H9 (cell line): ENCODE measurements at regions not wholly inside any gene's neighbourhood (a gene's known extent, or its start where the extent isn't known, plus 50 kb on each side); places are given as distances from the start of the nearest gene placed in this dataset.

ENCODE experiments used
- DNase-seq: peaks from one replicate; pipeline ENCODE4 v3.0.0-alpha.2; 2017
- H2AFZ ChIP-seq: one replicate; pipeline ENCODE4 v1.6.1; 2013; ENCODE audit warnings: mild to moderate bottlenecking, low read length, control low read depth, moderate library complexity
- H2AK5ac ChIP-seq: 2 replicates; pipeline ENCODE4 v1.6.1; 2013; ENCODE audit warnings: low read length, control low read depth, mixed read lengths; ENCODE audit not compliant: insufficient read length
- H2BK120ac ChIP-seq: one replicate; pipeline ENCODE4 v1.6.1; 2013; ENCODE audit warnings: low read depth, mild to moderate bottlenecking, low read length, control low read depth, inconsistent platforms; ENCODE audit not compliant: poor library complexity, severe bottlenecking
- H2BK12ac ChIP-seq: 2 replicates; pipeline ENCODE4 v1.6.1; 2013; ENCODE audit warnings: low read length, control low read depth, mixed read lengths, low read depth; ENCODE audit not compliant: insufficient read length
- H2BK15ac ChIP-seq: 2 replicates; pipeline ENCODE4 v1.6.1; 2013; ENCODE audit warnings: low read depth, low read length, control low read depth
- H2BK20ac ChIP-seq: one replicate; pipeline ENCODE4 v1.6.1; 2013; ENCODE audit warnings: low read depth, mild to moderate bottlenecking, low read length, control low read depth, inconsistent platforms; ENCODE audit not compliant: poor library complexity, severe bottlenecking
- H2BK5ac ChIP-seq: 2 replicates; pipeline ENCODE4 v1.6.1; 2013; ENCODE audit warnings: low read length, control low read depth, mixed read lengths; ENCODE audit not compliant: insufficient read length
- H3K14ac ChIP-seq: 2 replicates; pipeline ENCODE4 v1.6.1; 2013; ENCODE audit warnings: low read length, control low read depth; ENCODE audit not compliant: insufficient read depth
- H3K18ac ChIP-seq: 2 replicates; pipeline ENCODE4 v1.6.1; 2013; ENCODE audit warnings: low read depth, mild to moderate bottlenecking, mixed read lengths, low read length, control low read depth; ENCODE audit not compliant: insufficient read length
- H3K23ac ChIP-seq: 2 replicates; pipeline ENCODE4 v1.6.1; 2013; ENCODE audit warnings: low read length, control low read depth, mixed read lengths, low read depth; ENCODE audit not compliant: insufficient read length
- H3K23me2 ChIP-seq: 2 replicates; pipeline ENCODE4 v1.6.1; 2013; ENCODE audit warnings: low read depth, mild to moderate bottlenecking, mixed read lengths, low read length, control low read depth; ENCODE audit not compliant: insufficient read length, poor library complexity, severe bottlenecking
- H3K27ac ChIP-seq: 2 replicates; pipeline ENCODE4 v1.5.1; 2013; ENCODE audit warnings: low read length, control low read depth, mixed read lengths, low read depth; ENCODE audit not compliant: insufficient read length
- H3K27me3 ChIP-seq: 2 replicates; pipeline ENCODE4 v1.6.1; 2013; ENCODE audit warnings: low read length, control low read depth, inconsistent platforms; ENCODE audit not compliant: insufficient read depth
- H3K4ac ChIP-seq: 2 replicates; pipeline ENCODE4 v1.6.1; 2013; ENCODE audit warnings: low read depth, mild to moderate bottlenecking, control low read depth, inconsistent platforms, low read length, moderate library complexity
- H3K4me1 ChIP-seq: 2 replicates; pipeline ENCODE4 v1.6.1; 2013; ENCODE audit warnings: low read length, control low read depth, inconsistent platforms; ENCODE audit not compliant: insufficient read depth
- H3K4me2 ChIP-seq: 2 replicates; pipeline ENCODE4 v1.6.1; 2013; ENCODE audit warnings: low read length, control low read depth, mixed read lengths; ENCODE audit not compliant: insufficient read length, insufficient read depth
- H3K56ac ChIP-seq: 2 replicates; pipeline ENCODE4 v1.6.1; 2013; ENCODE audit warnings: low read depth, mild to moderate bottlenecking, mixed read lengths, low read length, control low read depth; ENCODE audit not compliant: insufficient read length
- H3K79me1 ChIP-seq: 2 replicates; pipeline ENCODE4 v1.6.1; 2013; ENCODE audit warnings: low read depth, mild to moderate bottlenecking, moderate library complexity, low read length, control low read depth, inconsistent platforms; ENCODE audit not compliant: insufficient read depth, poor library complexity, severe bottlenecking
- H3K79me2 ChIP-seq: 2 replicates; pipeline ENCODE4 v1.6.1; 2013; ENCODE audit warnings: low read length, control low read depth, inconsistent platforms; ENCODE audit not compliant: insufficient read depth
- H3K9ac ChIP-seq: 2 replicates; pipeline ENCODE4 v1.6.1; 2013; ENCODE audit warnings: low read length, control low read depth, mixed read lengths; ENCODE audit not compliant: insufficient read length; ENCODE audit errors: extremely low read depth
- H3K9me3 ChIP-seq: one replicate; pipeline ENCODE4 v1.6.1; 2013; ENCODE audit warnings: low read depth, low read length, inconsistent platforms; ENCODE audit not compliant: control insufficient read depth
- H3T11ph ChIP-seq: one replicate; pipeline ENCODE4 v1.6.1; 2013; ENCODE audit warnings: mild to moderate bottlenecking, low read length, control low read depth, inconsistent platforms
- H4K20me1 ChIP-seq: one replicate; pipeline ENCODE4 v1.6.1; 2013; ENCODE audit not compliant: control insufficient read depth, insufficient read length, insufficient read depth
- H4K5ac ChIP-seq: 2 replicates; pipeline ENCODE4 v1.6.1; 2013; ENCODE audit warnings: low read depth, mild to moderate bottlenecking, mixed read lengths, low read length, control low read depth; ENCODE audit not compliant: insufficient read length
- H4K8ac ChIP-seq: replicated peaks from 2 replicates; pipeline ENCODE4 v1.6.1; 2013; ENCODE audit warnings: low read length, control low read depth, mixed read lengths, low read depth; ENCODE audit not compliant: insufficient read length
- H4K91ac ChIP-seq: 2 replicates; pipeline ENCODE4 v1.6.1; 2013; ENCODE audit warnings: low read depth, mild to moderate bottlenecking, moderate library complexity, mixed read lengths, low read length, control low read depth; ENCODE audit not compliant: insufficient read length
- H3K27ac Mint-ChIP-seq, 3 experiments: 2 replicates in 2 of 3; 3 replicates in 1 of 3; pipeline ENCODE4 v1.8.0; 2020 to 2021; ENCODE audit warnings: mixed read lengths in 3 of 3, mild to moderate bottlenecking in 1 of 3, moderate library complexity in 1 of 3
- H3K27me3 Mint-ChIP-seq: 2 replicates; pipeline ENCODE4 v1.8.0; 2021; ENCODE audit warnings: low read depth, mild to moderate bottlenecking, moderate library complexity, mixed read lengths
- H3K36me3 Mint-ChIP-seq, 3 experiments: 2 replicates in 2 of 3; 3 replicates in 1 of 3; pipeline ENCODE4 v1.8.0; 2020 to 2021; ENCODE audit warnings: low read depth in 3 of 3, mixed read lengths in 3 of 3; ENCODE audit not compliant: insufficient read depth in 1 of 3
- H3K4me1 Mint-ChIP-seq, 2 experiments: 2 replicates each; pipeline ENCODE4 v1.8.0; 2020; ENCODE audit warnings: mixed read lengths in 2 of 2
- H3K4me3 Mint-ChIP-seq, 2 experiments: 2 replicates in 1 of 2; 3 replicates in 1 of 2; pipeline ENCODE4 v1.8.0; 2020 to 2021; ENCODE audit warnings: mild to moderate bottlenecking in 2 of 2, mixed read lengths in 2 of 2, moderate library complexity in 1 of 2
- H3K9me3 Mint-ChIP-seq, 2 experiments: 2 replicates in 1 of 2; 3 replicates in 1 of 2; pipeline ENCODE4 v1.8.0; 2020; ENCODE audit warnings: mild to moderate bottlenecking in 2 of 2, mixed read lengths in 2 of 2, moderate library complexity in 1 of 2
- CTCF ChIP-seq: fragments of 200-600 bp; sonication (generic); conservative IDR thresholded peaks from 3 replicates; pipeline ENCODE4 v1.8.0; 2021; ENCODE audit warnings: antibody characterized with exemption, mild to moderate bottlenecking
- WGBS: extraction: QIAGEN DNeasy Blood & Tissue Kit; methylation state at CpG from one replicate; pipeline ENCODE4 v1.1.7; 2013; ENCODE audit warnings: missing lambda C conversion rate, low lambda C conversion rate, mixed read lengths; ENCODE audit not compliant: insufficient read length; ENCODE audit errors: extremely low coverage; 5-methylcytosine and 5-hydroxymethylcytosine counted together

DNA sequence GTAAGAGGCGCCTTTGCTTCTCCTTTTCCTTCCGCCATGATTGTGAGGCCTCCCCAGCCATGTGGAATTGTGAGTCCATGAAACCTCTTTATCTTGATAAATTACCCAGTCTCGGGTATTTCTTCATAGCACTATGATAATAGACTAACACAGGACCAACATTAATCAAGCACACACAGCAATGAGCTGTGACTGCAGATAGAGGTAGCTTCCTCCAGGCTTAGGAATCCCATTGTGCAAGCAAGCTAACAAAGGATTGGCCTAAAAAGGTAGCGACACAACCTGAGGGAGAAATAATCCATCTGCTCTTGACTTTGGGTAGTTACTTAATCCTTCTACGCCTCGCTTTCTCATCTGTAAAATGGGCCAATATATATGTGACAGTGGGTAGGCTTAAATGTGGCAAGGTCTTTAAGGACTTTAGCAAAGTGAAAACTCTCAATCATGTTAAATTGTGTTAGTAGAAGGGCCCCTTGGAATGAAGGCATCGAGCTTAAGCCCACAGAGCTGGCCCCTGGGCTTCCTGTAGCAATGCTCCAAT is 393.6 kb downstream of the SOX9 start:
- Histone ChIP-seq H3K4me2 (no peak overlapping the region), H3K4me1 (peaks cover 5% of the 10 kb centered on the region), H3K14ac (no peak overlapping the region), H2AK5ac (no peak overlapping the region), H2AFZ (no peak overlapping the region), H4K20me1 (no peaks in the 10 kb centered on the region), H2BK5ac (no peak overlapping the region), H2BK15ac (no peak overlapping the region), H3K4ac (no peak overlapping the region), H3K23me2 (no peaks in the 10 kb centered on the region), H3K79me1 (no peaks in the 10 kb centered on the region), H4K91ac (no peak overlapping the region), H2BK120ac (no peak overlapping the region), H3K79me2 (no peaks in the 10 kb centered on the region), H3K9me3 (no peaks in the 10 kb centered on the region), H2BK20ac (no peak overlapping the region), H3K18ac (no peak overlapping the region), H3K27me3 (no peaks in the 10 kb centered on the region), H4K5ac (no peak overlapping the region), H3T11ph (no peak overlapping the region), H3K27ac (no peak overlapping the region), H2BK12ac (no peak overlapping the region), H4K8ac (no peak overlapping the region), H3K56ac (no peak overlapping the region), H3K23ac (no peak overlapping the region), H3K9ac (no peak overlapping the region)
- H3K27me3 Mint-ChIP-seq: no peaks in the 10 kb centered on the region; the same call in 1 of the 2 replicates
- no peak overlapping the region for H3K4me3 Mint-ChIP-seq
- H3K36me3 Mint-ChIP-seq: no peaks in the 10 kb centered on the region
- TF ChIP-seq CTCF: no peak
- no peak for DNase-seq
- no CpG with 5 or more reads among the region's 7 CpGs for WGBS
- no peak overlapping the region for H3K27ac Mint-ChIP-seq
- H3K9me3 Mint-ChIP-seq: no peaks in the 10 kb centered on the region
- H3K4me1 Mint-ChIP-seq: peaks cover 49 to 82% of the 10 kb centered on the region in 2 experiments
